Stimulated activated CD8-positive, alpha-beta memory T cell treated with anti-CD3 and anti-CD28 coated beads, Interleukin-2, amount 100 ng/mL, for 1 hour (primary cell): ENCODE measurements at regions not wholly inside any gene's neighbourhood (a gene's known extent, or its start where the extent isn't known, plus 50 kb on each side); places are given as distances from the start of the nearest gene placed in this dataset.
"Not testable (repeated sequence)": the region's sequence is repeated elsewhere in the genome, so short reads cannot be mapped to it uniquely, and the experiment has no call there.

ENCODE experiments used
- DNase-seq, 2 donors: peaks; one replicate each; pipeline ENCODE4 v3.0.0-alpha.2; 2020; ENCODE audit warnings: low read depth in 2 of 2

DNA sequence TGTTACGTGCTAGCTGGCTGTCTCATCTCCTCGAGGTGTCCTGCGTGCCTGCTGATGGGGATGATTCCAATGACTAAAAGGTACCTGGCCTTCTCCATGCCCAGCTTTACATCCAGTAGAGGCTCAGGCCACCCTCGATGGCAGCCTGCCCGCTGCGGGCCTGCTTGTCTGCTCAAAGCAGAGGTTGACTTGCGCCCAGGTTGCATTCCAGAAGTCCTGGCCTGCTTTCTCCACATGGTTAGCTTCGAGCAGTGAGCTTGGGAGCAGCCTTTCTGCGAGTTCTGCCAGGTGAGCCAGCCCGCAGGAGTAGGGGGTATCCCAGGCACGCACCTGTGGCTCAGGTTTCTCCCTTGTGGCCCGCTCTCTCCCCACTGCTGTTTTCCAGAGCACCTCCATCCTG lies 175.0 kb upstream of the PLGLB2 start:
- not testable (repeated sequence) for DNase-seq

DNA sequence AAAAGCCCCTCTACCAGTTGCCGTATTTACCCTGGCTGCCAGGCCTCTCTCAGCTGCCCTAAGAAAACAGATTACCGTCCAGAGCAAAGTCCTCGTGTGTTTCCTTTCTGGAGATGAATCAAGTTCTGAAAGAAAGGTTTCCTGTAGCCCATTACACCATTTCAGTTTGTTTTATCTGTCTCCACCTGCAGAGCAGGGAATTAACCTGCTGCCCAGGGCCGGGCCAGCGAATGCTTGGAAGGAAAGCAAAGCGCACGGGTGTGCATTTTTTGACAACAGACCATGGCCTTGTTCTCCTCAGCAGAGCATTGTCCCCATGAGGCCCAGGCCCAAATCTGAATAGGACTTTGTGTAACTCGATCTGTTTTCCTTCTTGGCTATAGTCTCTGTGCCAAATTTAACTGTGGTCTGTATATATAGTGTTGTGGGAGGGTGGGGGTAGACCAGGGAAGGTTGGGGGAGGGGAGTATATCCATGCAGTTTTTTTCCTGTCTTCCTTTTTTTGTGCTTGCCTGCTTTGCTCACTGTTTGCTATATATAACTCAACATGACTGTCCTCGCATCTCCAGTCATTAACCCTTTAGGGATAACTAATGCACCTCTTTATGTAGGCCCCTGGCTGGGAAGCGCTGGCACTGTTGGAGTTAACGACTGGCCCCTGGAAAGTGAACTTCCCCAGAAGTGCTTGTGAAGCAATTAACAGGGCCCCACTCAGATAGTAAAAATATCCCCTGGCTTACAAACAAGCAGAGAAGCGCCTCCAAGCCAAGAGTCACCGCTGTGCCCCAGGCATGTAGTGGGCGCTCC lies 174.3 kb upstream of the PLGLB2 start:
- DNase-seq: not testable (repeated sequence)

DNA sequence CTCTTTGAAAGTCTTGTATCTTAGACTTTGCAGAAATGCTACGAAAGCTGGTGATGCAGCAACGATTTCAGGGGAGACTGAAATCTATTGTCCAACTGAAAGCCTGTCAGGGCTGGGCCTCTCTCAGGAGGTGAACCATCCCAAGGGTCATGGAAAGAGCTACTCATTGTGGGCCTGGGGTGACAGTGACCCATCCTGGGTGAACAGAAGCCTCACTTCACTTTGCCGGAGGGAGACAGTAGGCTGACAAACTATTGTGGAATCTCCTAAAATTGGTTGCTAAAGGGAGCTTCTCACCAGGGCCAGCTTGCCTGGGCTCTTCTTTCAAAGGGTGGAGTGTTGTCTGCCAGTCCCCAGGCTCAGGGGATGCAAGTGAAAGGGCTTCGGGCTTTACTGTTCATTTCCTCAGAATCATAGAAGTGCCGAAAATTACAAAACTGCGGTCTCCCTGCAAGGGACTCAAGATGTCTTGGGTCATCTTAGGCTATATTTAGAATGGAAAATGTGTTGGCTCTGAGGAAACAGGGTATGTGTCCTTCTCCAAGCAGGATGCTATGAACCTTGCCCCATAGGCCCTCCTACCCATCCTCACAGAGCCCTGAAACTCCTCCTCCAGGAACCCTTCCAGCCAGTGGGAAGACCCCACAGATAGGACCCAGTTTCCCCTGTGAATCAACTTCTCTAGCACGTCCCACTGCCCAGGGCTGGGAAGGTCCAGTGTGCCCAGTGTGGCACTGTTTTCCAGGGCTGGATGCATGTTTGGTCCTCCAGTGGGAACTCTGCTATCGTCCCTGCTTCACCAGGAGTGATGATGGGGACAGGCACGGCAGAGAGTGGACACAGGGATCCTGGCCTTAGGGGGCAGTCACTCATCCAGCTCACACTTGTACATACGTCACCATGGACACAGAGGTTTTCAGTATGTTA lies 173.4 kb upstream of the PLGLB2 start:
- not testable (repeated sequence) for DNase-seq

DNA sequence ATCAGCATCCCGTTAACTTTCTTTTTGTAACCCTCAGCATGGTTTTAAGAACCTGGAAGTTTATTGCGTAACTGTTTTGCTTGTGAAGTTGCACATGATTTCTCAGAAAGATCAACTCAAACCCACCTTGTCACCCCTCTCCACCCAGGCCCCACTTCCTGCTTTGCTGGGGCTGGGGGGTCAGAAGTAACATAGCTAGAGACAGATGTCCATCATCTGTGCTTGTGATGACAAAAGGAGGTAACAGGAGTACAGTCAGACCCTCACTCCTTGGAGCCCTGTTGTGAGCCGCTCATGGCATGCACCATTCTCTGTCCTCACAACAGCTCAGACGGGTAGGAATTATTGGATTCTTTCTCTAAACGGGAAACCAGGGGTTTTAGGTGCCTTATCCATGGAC lies 172.7 kb upstream of the PLGLB2 start:
- not testable (repeated sequence) for DNase-seq

DNA sequence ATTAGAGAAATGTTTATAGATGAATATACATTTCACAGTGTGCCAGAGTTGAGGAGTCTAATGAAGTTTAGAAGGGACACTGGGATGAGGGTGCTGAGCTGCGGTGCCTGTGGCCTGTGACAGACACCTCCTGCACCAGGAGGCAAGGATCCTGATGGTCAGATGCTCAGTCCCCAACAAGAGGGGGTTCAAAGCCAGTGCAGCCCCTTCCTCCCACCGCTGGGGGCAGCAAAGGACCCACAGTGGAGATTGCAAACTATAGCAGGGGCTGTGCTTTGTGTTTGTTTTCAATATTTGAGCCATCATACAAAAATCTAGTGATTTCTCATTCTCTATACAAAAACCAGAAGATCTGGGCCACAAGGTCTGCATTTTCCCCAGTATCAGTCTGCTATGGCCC lies 170.5 kb upstream of the PLGLB2 start:
- not testable (repeated sequence) for DNase-seq

DNA sequence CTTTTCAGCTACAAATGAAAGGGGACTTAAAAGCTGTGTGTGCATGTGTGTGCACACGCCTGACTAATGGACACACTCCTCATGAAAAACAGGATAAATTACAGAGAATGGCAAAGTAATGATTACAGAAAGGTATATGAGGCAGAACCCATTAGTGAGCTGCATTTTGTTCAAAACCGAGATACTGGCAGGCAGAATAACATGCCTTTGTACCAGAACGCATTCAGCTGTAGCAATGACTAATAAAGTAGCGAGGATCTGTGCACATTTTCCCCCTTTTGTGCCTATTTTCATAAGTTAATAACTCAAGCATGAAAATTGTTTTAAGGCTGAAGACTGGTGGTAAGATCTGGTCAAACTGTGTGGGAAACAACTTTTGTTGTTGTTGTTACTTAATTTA lies 165.7 kb upstream of the PLGLB2 start:
- DNase-seq: not testable (repeated sequence)

DNA sequence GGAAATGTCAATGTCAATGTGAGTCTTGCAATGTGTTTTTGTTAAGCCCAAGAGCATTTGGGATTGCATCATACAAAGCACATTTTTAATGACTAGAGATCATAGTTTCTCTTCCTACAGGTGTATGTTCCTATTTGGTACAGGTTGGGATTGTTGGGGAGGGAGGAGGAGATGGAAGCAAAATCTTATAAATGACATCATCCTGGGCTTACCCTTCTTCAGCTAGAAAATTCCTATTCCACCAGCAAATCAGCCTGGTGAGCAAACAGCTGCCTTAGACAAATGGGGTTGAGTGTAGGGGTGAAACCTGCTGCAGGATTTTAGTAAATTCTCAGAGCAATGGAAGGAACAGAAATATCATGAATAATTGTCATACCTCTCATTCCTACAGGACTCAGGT lies 165.3 kb upstream of the PLGLB2 start:
- DNase-seq: not testable (repeated sequence)

DNA sequence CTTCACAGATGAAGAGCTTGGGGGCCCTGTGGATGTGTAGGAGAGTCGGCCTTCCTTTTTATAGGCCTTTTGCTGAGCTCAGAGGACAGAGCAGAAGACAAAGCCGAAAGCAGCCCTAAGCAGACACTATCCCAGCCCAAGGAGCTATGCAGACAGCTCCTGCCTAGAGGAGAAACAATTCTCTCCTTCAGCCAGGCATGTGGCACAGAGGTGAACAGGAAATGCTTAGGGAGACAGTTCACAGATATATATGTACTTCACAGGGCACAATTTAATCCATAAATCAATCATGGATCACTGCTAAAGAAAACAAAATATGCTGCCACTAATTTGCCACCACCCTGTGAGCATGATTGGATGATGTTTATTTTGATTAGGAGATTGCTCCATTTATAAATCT lies 164.5 kb upstream of the PLGLB2 start:
- not testable (repeated sequence) for DNase-seq

DNA sequence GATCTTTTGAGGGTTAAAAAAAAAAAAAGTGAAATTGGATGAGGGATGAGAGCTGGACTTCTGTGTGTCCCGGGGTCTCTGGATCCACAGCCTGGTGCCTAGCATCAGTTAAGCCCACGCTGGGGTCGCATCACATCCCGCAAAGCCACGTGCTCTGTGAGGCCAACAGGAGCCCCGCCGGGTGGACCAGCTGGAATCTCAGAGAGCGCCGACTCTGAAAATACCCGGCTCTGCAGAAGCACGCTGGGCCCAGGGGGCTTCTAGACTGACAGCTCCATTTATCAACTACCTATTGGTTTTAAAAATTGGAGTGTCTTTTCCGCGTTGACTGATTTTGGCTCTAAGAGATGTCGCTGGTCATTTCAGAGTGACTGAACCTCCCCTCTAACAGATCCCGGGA lies 164.1 kb upstream of the PLGLB2 start:
- DNase-seq: not testable (repeated sequence)

DNA sequence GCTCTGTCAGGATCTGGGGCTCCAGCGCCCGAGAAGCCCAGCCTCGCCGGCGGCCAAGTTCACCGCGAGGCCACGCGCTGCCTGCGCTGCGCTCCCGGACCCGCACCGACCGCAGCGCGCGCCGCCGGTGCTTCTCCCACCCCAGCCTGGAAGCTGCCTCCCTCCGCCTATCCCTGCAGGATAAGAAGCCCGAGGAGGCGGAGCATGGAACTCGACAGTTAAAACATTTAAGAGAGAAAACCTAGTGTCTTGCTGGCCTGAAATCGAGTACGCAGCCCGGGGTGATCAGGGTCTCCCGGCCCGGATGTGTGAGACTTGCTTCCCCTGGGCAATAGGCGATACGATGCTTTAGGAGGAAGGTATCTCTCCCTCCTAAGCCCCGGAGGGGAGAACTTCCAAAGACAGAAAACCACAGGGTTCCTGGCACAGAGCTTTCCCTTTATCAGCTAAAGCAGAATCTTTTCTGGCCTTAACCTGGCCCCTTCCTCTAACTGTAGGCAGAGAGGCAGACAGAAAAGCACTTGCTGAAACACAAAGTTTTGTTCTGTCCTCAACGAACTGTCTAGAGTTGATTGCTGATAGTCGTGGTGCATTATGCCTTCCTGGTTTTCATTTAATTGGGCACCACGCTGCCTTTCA lies 163.5 kb upstream of the PLGLB2 start:
- DNase-seq: not testable (repeated sequence)

DNA sequence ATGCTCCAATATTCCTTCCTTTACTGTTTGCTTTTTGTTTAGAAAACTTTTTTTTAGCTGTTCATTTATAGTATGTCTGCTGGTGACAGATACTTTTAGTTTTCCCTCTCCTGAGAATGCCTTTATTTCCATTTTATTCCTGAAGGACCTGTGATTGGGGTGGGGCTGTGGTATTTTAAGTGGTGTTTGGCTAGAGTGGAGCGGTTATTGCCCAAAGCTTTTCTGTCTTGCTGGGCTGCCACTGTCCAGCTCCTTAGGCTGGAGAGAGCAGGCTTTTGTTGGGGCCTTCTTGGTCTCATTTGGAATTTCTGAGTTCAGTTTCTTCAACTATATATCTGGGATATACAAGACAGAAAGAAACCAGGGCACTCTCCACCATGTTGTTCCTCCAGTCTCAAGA lies 160.0 kb upstream of the PLGLB2 start:
- not testable (repeated sequence) for DNase-seq

DNA sequence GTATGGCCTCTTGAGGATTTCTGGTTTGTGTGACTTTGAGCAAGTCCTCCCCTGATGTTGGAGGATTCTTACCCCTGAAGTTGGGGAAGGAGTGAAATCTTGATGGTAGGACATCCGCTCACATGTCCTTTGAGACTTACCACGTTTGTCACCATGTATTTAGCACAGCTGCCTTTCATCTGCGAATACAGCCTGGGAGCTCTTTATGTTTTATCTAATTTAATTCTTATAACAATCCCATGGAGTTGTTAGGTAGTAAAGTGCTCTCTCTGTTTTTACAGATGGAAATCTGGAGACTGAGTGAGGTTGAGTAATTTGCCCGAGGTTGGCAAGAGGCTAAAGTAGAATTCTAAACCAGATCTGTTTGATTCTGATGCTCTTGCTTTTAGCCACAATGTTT lies 154.9 kb upstream of the PLGLB2 start:
- not testable (repeated sequence) for DNase-seq

DNA sequence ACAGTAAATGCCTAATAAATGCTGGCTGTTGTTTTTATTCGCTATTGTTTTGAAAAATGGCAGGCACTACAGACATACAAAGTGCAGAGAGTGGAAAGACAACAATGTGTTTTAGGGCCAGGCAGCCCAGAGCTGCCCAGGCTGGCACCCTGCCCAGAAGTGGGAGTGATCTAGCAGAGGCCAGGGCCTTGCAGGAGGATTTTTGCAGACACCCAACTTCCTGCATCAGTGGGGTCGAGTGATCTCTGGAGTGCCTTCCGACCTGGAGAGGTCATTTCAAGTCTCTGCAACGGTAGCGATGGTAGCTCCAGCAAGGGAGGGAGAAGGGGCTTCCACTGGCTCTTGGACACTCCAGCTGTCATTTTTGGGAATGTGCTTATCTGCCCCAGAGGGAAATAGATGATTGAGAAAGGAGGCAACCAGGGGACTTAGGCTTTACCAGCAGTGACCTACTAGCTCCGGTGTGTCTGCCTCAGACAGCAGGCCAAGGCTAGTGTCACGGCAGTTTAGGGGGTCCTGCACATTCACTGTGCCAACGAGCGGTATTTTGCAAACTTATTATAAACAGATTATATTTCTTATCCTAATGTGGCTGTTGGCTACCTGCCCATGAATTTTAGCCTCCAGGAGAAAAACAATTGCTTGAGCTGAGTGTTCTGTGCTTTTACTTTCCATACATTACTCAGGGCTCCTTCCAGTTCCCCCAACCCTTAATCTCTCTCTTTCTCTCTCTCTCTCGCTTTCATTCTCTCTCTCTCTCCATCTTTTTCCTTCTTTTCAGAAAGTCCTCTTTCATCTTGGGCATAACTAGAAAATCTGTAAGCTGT lies 153.9 kb upstream of the PLGLB2 start:
- not testable (repeated sequence) for DNase-seq

DNA sequence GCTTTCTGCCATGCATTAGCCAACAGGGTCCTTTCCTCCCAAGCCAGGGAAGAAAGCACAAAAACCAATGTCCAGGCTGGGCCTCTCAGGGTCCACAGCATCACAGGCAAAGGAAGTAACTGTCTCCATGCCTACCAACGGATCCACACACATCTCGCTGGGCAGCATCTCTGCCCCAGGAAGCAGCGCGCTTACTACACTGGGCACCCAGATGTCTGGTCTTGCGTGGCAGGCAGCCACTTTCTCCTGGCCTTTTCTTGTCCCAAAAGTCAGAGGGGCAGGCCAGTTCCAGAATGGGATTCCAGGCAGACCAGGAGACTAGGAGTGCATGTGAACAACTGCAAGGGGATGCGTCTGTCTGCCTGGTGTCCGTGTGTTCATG lies 153.3 kb upstream of the PLGLB2 start:
- DNase-seq: not testable (repeated sequence)

DNA sequence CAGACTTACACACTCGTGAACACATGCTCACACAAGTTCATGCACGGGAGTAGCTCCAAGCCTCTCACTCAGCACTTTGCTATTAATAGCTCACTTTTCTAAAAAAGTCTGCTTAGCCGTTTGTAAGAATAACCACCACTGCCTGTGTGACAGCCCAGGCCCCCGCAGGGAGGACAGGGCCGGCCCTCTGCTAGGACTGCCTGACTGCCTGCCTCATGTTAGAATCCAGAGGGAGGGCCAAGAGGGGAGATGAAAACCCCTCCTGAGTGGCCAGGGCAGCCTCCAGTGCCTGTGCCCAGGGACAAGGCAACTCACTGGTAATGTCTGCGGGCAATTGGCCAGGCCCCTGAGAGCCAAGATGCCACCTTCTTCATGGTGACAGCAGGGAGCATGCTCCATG lies 152.9 kb upstream of the PLGLB2 start:
- DNase-seq: not testable (repeated sequence)

DNA sequence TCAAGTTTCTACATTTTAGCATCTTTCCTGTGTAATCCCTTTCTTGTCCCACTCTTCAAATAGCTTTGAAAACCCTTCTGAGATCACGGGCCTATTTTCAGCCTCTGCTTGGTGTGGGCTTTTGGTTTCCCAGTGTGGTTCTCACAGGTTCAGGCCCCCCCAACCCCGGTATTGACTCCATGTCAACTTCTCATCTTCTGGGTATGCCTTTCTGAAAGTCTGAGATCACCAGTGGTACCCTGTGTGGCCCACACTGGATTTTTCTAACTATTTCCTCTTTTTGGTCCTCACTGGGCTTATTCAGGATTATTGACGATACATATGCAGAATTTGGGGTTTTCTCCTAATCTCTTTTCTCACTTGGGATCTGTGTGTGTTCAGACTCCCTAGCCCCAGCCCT lies 146.9 kb upstream of the PLGLB2 start:
- not testable (repeated sequence) for DNase-seq

DNA sequence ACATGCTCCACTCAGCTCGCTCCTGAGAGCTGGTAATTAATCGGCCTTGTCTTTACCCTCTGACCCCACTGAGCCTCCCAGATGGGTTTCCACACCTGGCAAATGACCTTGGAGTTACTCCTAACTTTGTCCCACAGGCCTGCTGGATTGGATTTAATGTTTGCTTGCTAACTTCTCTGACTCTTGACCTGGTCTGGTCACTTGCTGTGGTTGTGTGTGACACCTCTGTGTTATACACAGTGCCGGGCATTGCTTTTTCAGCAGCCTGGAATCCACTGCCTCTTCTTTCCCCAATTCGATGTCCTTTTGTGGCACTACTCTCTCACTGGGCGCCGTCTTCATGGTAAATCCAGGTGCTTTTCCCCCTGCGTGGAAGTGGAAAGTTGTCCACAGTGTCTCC lies 145.8 kb upstream of the PLGLB2 start:
- DNase-seq: not testable (repeated sequence)

DNA sequence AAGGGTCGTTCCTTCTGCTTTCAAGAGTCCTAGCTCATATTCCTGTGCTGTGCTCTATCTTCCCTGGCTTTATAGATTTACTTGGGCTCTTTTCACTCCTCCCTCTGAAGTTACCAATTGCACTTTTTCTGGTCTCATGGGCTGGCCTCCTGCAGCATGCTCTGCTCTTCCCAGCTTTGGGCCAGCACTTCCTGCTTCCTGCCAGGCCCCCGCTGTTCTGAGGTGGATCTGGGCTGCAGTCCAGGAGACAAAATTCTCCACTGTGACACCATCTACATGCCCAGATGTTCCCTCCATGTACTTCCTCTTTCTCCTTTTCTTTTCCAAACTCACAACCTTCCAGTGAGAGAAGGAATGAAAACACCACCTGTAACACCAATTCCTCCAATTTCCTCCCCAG lies 145.2 kb upstream of the PLGLB2 start:
- DNase-seq: not testable (repeated sequence)

DNA sequence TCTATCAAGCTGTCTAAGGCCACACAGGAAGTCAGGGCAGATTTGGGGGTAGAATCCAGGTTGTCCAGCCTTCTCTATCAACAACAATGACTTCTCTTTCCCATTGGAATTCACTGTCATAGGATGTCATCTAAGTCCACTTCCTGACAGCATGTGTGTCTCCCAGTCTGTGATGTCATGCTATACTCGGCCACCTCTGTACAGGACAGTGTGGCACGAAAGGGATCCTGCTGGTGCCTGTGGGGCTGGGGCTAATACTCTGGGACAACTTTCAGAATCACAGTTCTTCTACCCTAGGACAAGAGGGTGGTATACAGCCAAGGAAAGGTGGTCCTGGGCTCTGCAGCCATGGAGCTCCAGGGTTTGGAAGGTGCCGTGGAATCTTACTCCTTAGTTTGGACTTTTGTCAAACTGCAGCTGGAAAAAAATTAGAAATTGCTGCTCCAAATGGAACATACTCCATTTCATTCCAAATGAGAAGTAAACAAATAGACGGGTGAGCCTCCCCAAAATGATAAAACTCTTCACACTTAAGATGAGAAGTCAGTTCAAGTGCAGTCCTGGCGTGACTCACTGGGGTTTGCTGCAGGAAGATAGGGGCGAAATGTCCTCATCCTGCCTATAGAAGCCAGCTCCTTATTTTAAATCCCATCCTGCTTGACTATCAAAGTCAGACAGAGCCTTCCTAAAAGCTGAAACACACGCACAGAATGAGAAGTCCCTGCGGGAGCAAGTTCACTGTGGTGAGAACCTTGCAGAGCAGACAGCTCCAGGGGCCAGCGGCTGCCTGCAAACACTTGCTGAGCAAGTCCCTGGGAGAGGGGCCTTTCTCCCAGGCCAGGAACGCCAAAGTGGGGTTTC lies 144.2 kb upstream of the PLGLB2 start:
- DNase-seq: not testable (repeated sequence)

DNA sequence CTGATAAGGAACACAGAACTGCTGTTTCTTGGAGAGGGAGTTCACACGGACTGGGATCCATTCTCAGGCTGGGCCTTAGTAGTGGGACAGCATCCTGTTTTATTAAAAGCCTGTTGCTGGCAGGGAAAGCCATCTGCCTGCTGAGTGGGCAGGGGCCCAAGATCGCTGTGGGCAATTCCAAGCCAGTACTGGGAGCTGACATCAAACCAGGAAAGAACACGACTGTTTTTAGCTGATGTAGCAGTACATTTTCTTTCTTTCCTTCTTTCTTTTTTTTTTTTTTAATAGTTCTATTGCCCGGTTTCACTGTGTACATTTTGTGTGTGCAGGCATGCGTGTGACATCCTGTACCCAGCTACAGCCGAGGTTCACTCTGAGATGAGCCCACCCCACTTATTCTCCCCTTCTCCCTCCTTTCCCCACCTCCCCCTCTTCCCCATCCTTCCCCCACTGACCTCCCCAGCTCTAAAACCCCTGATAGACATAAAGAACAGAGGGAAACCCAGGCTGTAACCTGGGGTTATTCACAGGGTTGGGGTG lies 143.5 kb upstream of the PLGLB2 start:
- not testable (repeated sequence) for DNase-seq
